ENCODE measurements at regions not wholly inside any gene's neighbourhood (a gene's known extent, or its start where the extent isn't known, plus 50 kb on each side); places are given as distances from the start of the nearest gene placed in this dataset.
"Not testable (repeated sequence)": the region's sequence is repeated elsewhere in the genome, so short reads cannot be mapped to it uniquely, and the experiment has no call there.

DNA sequence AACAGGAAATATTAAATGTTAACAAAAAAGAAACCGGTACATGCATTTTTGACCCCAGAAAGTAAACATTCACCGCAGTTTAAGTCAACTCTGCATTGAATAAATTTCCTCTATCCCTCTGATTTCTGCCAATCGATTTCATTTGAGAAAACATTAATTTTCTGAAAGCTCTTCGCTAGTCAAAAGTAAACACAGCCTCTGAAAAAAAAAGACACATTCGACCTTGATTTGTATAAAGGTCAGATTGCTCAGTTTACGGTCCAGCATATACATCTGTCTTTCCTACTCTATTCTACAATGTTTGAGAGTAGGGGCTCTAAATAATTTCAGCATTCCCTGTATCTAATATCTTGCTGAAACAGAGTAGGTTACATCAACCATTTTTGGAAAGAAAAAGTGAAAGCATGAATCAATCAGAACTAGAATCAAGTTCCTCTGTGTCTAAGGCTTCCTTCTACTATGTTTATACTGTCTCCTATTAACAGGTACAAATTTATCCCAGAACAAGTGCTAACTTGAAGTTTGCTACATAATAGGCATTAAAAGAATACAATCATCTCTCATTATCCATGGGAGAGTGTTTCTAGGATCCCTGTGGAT lies 243.8 kb downstream of the UBE2NL start:
- TF ChIP-seq, protein P1, sequence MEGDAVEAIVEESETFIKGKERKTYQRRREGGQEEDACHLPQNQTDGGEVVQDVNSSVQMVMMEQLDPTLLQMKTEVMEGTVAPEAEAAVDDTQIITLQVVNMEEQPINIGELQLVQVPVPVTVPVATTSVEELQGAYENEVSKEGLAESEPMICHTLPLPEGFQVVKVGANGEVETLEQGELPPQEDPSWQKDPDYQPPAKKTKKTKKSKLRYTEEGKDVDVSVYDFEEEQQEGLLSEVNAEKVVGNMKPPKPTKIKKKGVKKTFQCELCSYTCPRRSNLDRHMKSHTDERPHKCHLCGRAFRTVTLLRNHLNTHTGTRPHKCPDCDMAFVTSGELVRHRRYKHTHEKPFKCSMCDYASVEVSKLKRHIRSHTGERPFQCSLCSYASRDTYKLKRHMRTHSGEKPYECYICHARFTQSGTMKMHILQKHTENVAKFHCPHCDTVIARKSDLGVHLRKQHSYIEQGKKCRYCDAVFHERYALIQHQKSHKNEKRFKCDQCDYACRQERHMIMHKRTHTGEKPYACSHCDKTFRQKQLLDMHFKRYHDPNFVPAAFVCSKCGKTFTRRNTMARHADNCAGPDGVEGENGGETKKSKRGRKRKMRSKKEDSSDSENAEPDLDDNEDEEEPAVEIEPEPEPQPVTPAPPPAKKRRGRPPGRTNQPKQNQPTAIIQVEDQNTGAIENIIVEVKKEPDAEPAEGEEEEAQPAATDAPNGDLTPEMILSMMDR (IDR thresholded peaks at IDR 0.05): not testable (repeated sequence)
- not testable (repeated sequence) for TF ChIP-seq POLR2A (IDR thresholded peaks at IDR 0.05)

Data from upper lobe of left lung (tissue), 4 donors.